ENCODE measurements at regions not wholly inside any gene's neighbourhood (a gene's known extent, or its start where the extent isn't known, plus 50 kb on each side); places are given as distances from the start of the nearest gene placed in this dataset.

- TF ChIP-seq CTCF (IDR thresholded peaks at IDR 0.05): no peak
- TF ChIP-seq POLR2A (IDR thresholded peaks at IDR 0.05): no peak
Measured at GRCh38 chr14:36021030-36021422, 155.5 kb downstream of the PTCSC3 start.

Measured in heart left ventricle (tissue), 13 donors.